Liver (tissue), 8 donors: ENCODE measurements at regions not wholly inside any gene's neighbourhood (a gene's known extent, or its start where the extent isn't known, plus 50 kb on each side); places are given as distances from the start of the nearest gene placed in this dataset.

Experiments used
- DNase-seq: peaks from one replicate; pipeline ENCODE4 v3.0.0-alpha.2; 2017; ENCODE audit warnings: low spot score
- H3K27ac ChIP-seq, 2 donors: one replicate each; pipeline ENCODE4 v1.7.0; 2013; ENCODE audit warnings: inconsistent platforms in 2 of 2, low read length in 2 of 2, control low read depth in 1 of 2, low read depth in 1 of 2, mild to moderate bottlenecking in 1 of 2
- H3K27me3 ChIP-seq, 4 donors: one replicate each; pipeline versions ENCODE4 v1.6.1 to v1.7.0; 2013; ENCODE audit warnings: low read length in 3 of 4, inconsistent platforms in 1 of 4, mild to moderate bottlenecking in 1 of 4, moderate library complexity in 1 of 4; ENCODE audit not compliant: control insufficient read depth in 4 of 4, insufficient read depth in 4 of 4
- H3K36me3 ChIP-seq, 4 donors: one replicate each; pipeline versions ENCODE4 v1.6.1 to v1.7.0; 2013; ENCODE audit warnings: low read length in 3 of 4, mild to moderate bottlenecking in 3 of 4, low read depth in 1 of 4, moderate library complexity in 1 of 4; ENCODE audit not compliant: control insufficient read depth in 4 of 4, insufficient read depth in 3 of 4
- H3K4me1 ChIP-seq, 4 donors: one replicate each; pipeline versions ENCODE4 v1.6.1 to v1.7.0; 2013; ENCODE audit warnings: low read length in 3 of 4, mild to moderate bottlenecking in 3 of 4, moderate library complexity in 1 of 4; ENCODE audit not compliant: control insufficient read depth in 4 of 4, insufficient read depth in 4 of 4
- H3K4me3 ChIP-seq, 3 donors: one replicate each; pipeline versions ENCODE4 v1.6.1 to v1.7.0; 2013; ENCODE audit warnings: low read length in 3 of 3, control low read depth in 1 of 3, low read depth in 1 of 3, mild to moderate bottlenecking in 1 of 3
- H3K9ac ChIP-seq, 2 donors: one replicate each; pipeline ENCODE4 v1.7.0; 2013; ENCODE audit warnings: low read length in 2 of 2, mild to moderate bottlenecking in 2 of 2, moderate library complexity in 2 of 2, control low read depth in 1 of 2, low read depth in 1 of 2
- H3K9me3 ChIP-seq, 4 donors: one replicate each; pipeline versions ENCODE4 v1.6.1 to v1.7.0; 2013; ENCODE audit warnings: low read length in 3 of 4; ENCODE audit not compliant: control insufficient read depth in 4 of 4
- CTCF ChIP-seq: fragments of 150-350 bp; IDR thresholded peaks from 2 replicates; pipeline ENCODE4 v1.5.1; 2017; ENCODE audit warnings: improper control_type of control experiment, low read depth, low read length; ENCODE audit not compliant: missing input control
- EGR1 ChIP-seq, 2 donors: IDR thresholded peaks; 2 replicates each; pipeline ENCODE4 v1.6.1; 2016 to 2018; ENCODE audit warnings: antibody characterized with exemption in 2 of 2, low read depth in 2 of 2
- FOXA1 ChIP-seq: IDR thresholded peaks from 2 replicates; pipeline ENCODE4 v1.6.1; 2016; ENCODE audit warnings: antibody characterized with exemption
- FOXA2 ChIP-seq: IDR thresholded peaks from 2 replicates; pipeline ENCODE4 v1.6.1; 2016; ENCODE audit warnings: antibody characterized with exemption
- GABPA ChIP-seq, 2 donors: IDR thresholded peaks in 1 of 2; conservative IDR thresholded peaks in 1 of 2; 2 replicates each; pipeline ENCODE4 v1.6.1; 2016; ENCODE audit warnings: antibody characterized with exemption in 2 of 2, mild to moderate bottlenecking in 1 of 2, moderate library complexity in 1 of 2
- HNF4A ChIP-seq, 2 donors: conservative IDR thresholded peaks; 2 replicates each; pipeline ENCODE4 v1.6.1; 2016; ENCODE audit warnings: antibody characterized with exemption in 2 of 2, mild to moderate bottlenecking in 2 of 2
- HNF4G ChIP-seq: IDR thresholded peaks from 2 replicates; pipeline ENCODE4 v1.6.1; 2016; ENCODE audit warnings: antibody characterized with exemption
- JUND ChIP-seq, 2 donors: IDR thresholded peaks; 2 replicates each; pipeline ENCODE4 v1.6.1; 2016; ENCODE audit warnings: antibody characterized with exemption in 2 of 2
- MAX ChIP-seq: IDR thresholded peaks from 2 replicates; pipeline ENCODE4 v1.6.1; 2016; ENCODE audit warnings: antibody characterized with exemption
- NR2F2 ChIP-seq: IDR thresholded peaks from 2 replicates; pipeline ENCODE4 v1.6.1; 2016; ENCODE audit warnings: antibody characterized with exemption
- REST ChIP-seq: IDR thresholded peaks from 2 replicates; pipeline ENCODE4 v1.6.1; 2016; ENCODE audit warnings: antibody characterized with exemption, mild to moderate bottlenecking
- RXRA ChIP-seq, 2 donors: IDR thresholded peaks; 2 replicates each; pipeline ENCODE4 v1.6.1; 2017 to 2018; ENCODE audit warnings: antibody characterized with exemption in 2 of 2, mild to moderate bottlenecking in 1 of 2
- SP1 ChIP-seq: IDR thresholded peaks from 2 replicates; pipeline ENCODE4 v1.6.1; 2018; ENCODE audit warnings: antibody characterized with exemption, mild to moderate bottlenecking
- ZBTB33 ChIP-seq: IDR thresholded peaks from 2 replicates; pipeline ENCODE4 v1.6.1; 2016; ENCODE audit warnings: antibody characterized with exemption
- WGBS: extraction: QIAGEN DNeasy Blood & Tissue Kit; methylation state at CpG from one replicate; pipeline ENCODE4 v1.1.7; 2013; 5-methylcytosine and 5-hydroxymethylcytosine counted together
- donor health status: healthy.
- donor health status: healthy.
- donor health status: healthy.
- donor health status: healthy.
- donor health status: healthy.

- DNase-seq: no peak
- Histone ChIP-seq H3K9ac (no peak overlapping the region), H3K27me3 (peaks cover 0 to 5% (median 0%) of the 10 kb centered on the region in 4 donors), H3K4me3 (no peak overlapping the region), H3K4me1 (no peaks in the 10 kb centered on the region), H3K36me3 (no peaks in the 10 kb centered on the region), H3K9me3 (no peaks in the 10 kb centered on the region), H3K27ac (no peak overlapping the region)
- TF ChIP-seq HNF4A (conservative IDR thresholded peaks at IDR 0.05) (no peak), CTCF (no peak), GABPA (IDR thresholded peaks at IDR 0.05 in 1 of 2, conservative IDR thresholded peaks at IDR 0.05 in 1 of 2) (no peak), JUND (IDR thresholded peaks at IDR 0.05) (no peak), NR2F2 (no peak), SP1 (no peak), REST (no peak), ZBTB33 (no peak), MAX (no peak), RXRA (IDR thresholded peaks at IDR 0.05) (no peak)
- 90% methylated on average over 1 of the region's 1 CpG for WGBS
Measured at GRCh38 chr2:22748909-22749308, 636.1 kb upstream of the KLHL29 start.

GRCh38 chr2:22753476-22753875 is 631.5 kb upstream of the KLHL29 start:
- no peaks in the 10 kb centered on the region for H3K9me3 ChIP-seq
- H3K4me1 ChIP-seq: no peaks in the 10 kb centered on the region
- DNase-seq: no peak
- H3K4me3 ChIP-seq: no peak overlapping the region
- H3K27me3 ChIP-seq: no peaks in the 10 kb centered on the region
- 82% methylated on average over 7 of the region's 7 CpGs for WGBS
- TF ChIP-seq FOXA1 (no peak), HNF4G (no peak), EGR1 (IDR thresholded peaks at IDR 0.05; ENCODE audit: low read depth in 2 of 2) (no peak), ZBTB33 (no peak), REST (no peak), FOXA2 (no peak), JUND (IDR thresholded peaks at IDR 0.05) (no peak), GABPA (IDR thresholded peaks at IDR 0.05 in 1 of 2, conservative IDR thresholded peaks at IDR 0.05 in 1 of 2) (no peak), CTCF (no peak)
- no peak overlapping the region for H3K9ac ChIP-seq
- no peaks in the 10 kb centered on the region for H3K36me3 ChIP-seq
- no peak overlapping the region for H3K27ac ChIP-seq
